ENCODE measurements at regions not wholly inside any gene's neighbourhood (a gene's known extent, or its start where the extent isn't known, plus 50 kb on each side); places are given as distances from the start of the nearest gene placed in this dataset.

- no peak overlapping the region for H3K9ac ChIP-seq (ENCODE audit: low read length)
- no peaks in the 10 kb centered on the region for H3K4me1 ChIP-seq (ENCODE audit: insufficient read depth, low read length)
- no peaks in the 10 kb centered on the region for H4K20me1 ChIP-seq (ENCODE audit: low read length)
- no peak overlapping the region for H2AFZ ChIP-seq (ENCODE audit: low read length)
- no peaks in the 10 kb centered on the region for H3K36me3 ChIP-seq (ENCODE audit: low read depth, low read length)
- H3K27ac ChIP-seq (ENCODE audit: low read length) = no peak overlapping the region
- no TSS peak for BruUV-seq (replicated peaks)
- peaks cover 37% of the 10 kb centered on the region for H3K9me3 ChIP-seq (ENCODE audit: low read length)
- no peak for DNase-seq
- no peaks in the 10 kb centered on the region for H3F3A ChIP-seq (ENCODE audit: low read length, unreplicated experiment)
- H3K79me2 ChIP-seq (ENCODE audit: low read length) = no peaks in the 10 kb centered on the region
- H3K4me3 ChIP-seq (ENCODE audit: low read length) = no peak overlapping the region
- CTCF ChIA-PET = no interaction called here
- intact Hi-C loops (cut with micrococcal nuclease) = no loop called here
- no peak overlapping the region for H3K4me2 ChIP-seq (ENCODE audit: low read length)
- no peak for TF ChIP-seq CTCF (conservative IDR thresholded peaks at IDR 0.05; ENCODE audit: low read depth, low read length)
- no peak for TF ChIP-seq EZH2 (IDR thresholded peaks at IDR 0.05; ENCODE audit: low read length, unreplicated experiment)
- TF ChIP-seq EZH2phosphoT487 (IDR thresholded peaks at IDR 0.05; ENCODE audit: borderline replicate concordance, low read length) = no peak
- POLR2A ChIA-PET (ENCODE audit: unreplicated experiment) = no interaction called here
- no peaks in the 10 kb centered on the region for H3K27me3 ChIP-seq (ENCODE audit: low read length)
- ATAC-seq = no peak
- no peaks in the 10 kb centered on the region for H3K9me2 ChIP-seq (replicated peaks; ENCODE audit: low read length)
These were observed 616.7 kb downstream of the NPHP4 start for GRCh38 chr1:5375481-5375880.

GRCh38 chr1:5374192-5374591 is 618.0 kb downstream of the NPHP4 start:
- Histone ChIP-seq H3K4me2 (ENCODE audit: low read length) (no peak overlapping the region), H3K79me2 (ENCODE audit: low read length) (no peaks in the 10 kb centered on the region), H3K4me3 (ENCODE audit: low read length) (no peak overlapping the region), H3F3A (ENCODE audit: low read length, unreplicated experiment) (no peaks in the 10 kb centered on the region), H3K27me3 (ENCODE audit: low read length) (no peaks in the 10 kb centered on the region), H3K4me1 (ENCODE audit: insufficient read depth, low read length) (no peaks in the 10 kb centered on the region), H4K20me1 (ENCODE audit: low read length) (no peaks in the 10 kb centered on the region), H3K36me3 (ENCODE audit: low read depth, low read length) (no peaks in the 10 kb centered on the region), H2AFZ (ENCODE audit: low read length) (no peak overlapping the region), H3K9me2 (replicated peaks; ENCODE audit: low read length) (no peaks in the 10 kb centered on the region), H3K9me3 (ENCODE audit: low read length) (peaks cover 38% of the 10 kb centered on the region), H3K9ac (ENCODE audit: low read length) (no peak overlapping the region), H3K27ac (ENCODE audit: low read length) (no peak overlapping the region)
- ChIA-PET POLR2A (ENCODE audit: unreplicated experiment) (no interaction called here), CTCF (no interaction called here)
- DNase-seq (no peak), ATAC-seq (no peak)
- TF ChIP-seq EZH2phosphoT487 (IDR thresholded peaks at IDR 0.05; ENCODE audit: borderline replicate concordance, low read length) (no peak), EZH2 (IDR thresholded peaks at IDR 0.05; ENCODE audit: low read length, unreplicated experiment) (no peak), CTCF (conservative IDR thresholded peaks at IDR 0.05; ENCODE audit: low read depth, low read length) (no peak)
- no TSS peak for BruUV-seq (replicated peaks)
- intact Hi-C loops (cut with micrococcal nuclease) = no loop called here

GRCh38 chr1:5373281-5373680 is 618.9 kb downstream of the NPHP4 start:
- H4K20me1 ChIP-seq (ENCODE audit: low read length) = no peaks in the 10 kb centered on the region
- intact Hi-C loops (cut with micrococcal nuclease) = no loop called here
- ChIA-PET CTCF (no interaction called here), POLR2A (ENCODE audit: unreplicated experiment) (no interaction called here)
- H3K27me3 ChIP-seq (ENCODE audit: low read length) = no peaks in the 10 kb centered on the region
- H3F3A ChIP-seq (ENCODE audit: low read length, unreplicated experiment) = no peaks in the 10 kb centered on the region
- no peak overlapping the region for H3K27ac ChIP-seq (ENCODE audit: low read length)
- DNase-seq (no peak), ATAC-seq (no peak)
- no peaks in the 10 kb centered on the region for H3K9me2 ChIP-seq (replicated peaks; ENCODE audit: low read length)
- H3K4me3 ChIP-seq (ENCODE audit: low read length) = no peak overlapping the region
- TF ChIP-seq CTCF (conservative IDR thresholded peaks at IDR 0.05; ENCODE audit: low read depth, low read length) (no peak), EZH2 (IDR thresholded peaks at IDR 0.05; ENCODE audit: low read length, unreplicated experiment) (no peak), EZH2phosphoT487 (IDR thresholded peaks at IDR 0.05; ENCODE audit: borderline replicate concordance, low read length) (no peak)
- BruUV-seq (replicated peaks) = no TSS peak
- H3K9me3 ChIP-seq (ENCODE audit: low read length) = peaks cover 32% of the 10 kb centered on the region
- no peaks in the 10 kb centered on the region for H3K4me1 ChIP-seq (ENCODE audit: insufficient read depth, low read length)
- H3K79me2 ChIP-seq (ENCODE audit: low read length) = no peaks in the 10 kb centered on the region
- H2AFZ ChIP-seq (ENCODE audit: low read length) = no peak overlapping the region
- no peak overlapping the region for H3K4me2 ChIP-seq (ENCODE audit: low read length)
- no peak overlapping the region for H3K9ac ChIP-seq (ENCODE audit: low read length)
- no peaks in the 10 kb centered on the region for H3K36me3 ChIP-seq (ENCODE audit: low read depth, low read length)
